Right ventricle myocardium inferior (tissue), 1 donor: ENCODE measurements at regions not wholly inside any gene's neighbourhood (a gene's known extent, or its start where the extent isn't known, plus 50 kb on each side); places are given as distances from the start of the nearest gene placed in this dataset.
A peak's percentile ranks its signal among the peaks of the same experiment; 100 is the strongest.
"Not testable (repeated sequence)": the region's sequence is repeated elsewhere in the genome, so short reads cannot be mapped to it uniquely, and the experiment has no call there.

Experiments
- ATAC-seq: fragments of 200-7000 bp; cut with Tn5 transposase; one replicate; pipeline ENCODE4 v1.9.1; 2020; ENCODE audit warnings: mild to moderate bottlenecking, moderate library complexity
- DNase-seq: peaks from one replicate; pipeline ENCODE4 v3.0.0; 2021; ENCODE audit errors: missing footprints
- intact Hi-C: fragments of 100-400 bp; cut with DNase I; formaldehyde crosslinking; loops from one replicate; pipeline ENCODE4 v1.11.0; 2022
- donor health status: DM: no; HTN: yes; CAD: no; lungs with severe emphysema.

DNA sequence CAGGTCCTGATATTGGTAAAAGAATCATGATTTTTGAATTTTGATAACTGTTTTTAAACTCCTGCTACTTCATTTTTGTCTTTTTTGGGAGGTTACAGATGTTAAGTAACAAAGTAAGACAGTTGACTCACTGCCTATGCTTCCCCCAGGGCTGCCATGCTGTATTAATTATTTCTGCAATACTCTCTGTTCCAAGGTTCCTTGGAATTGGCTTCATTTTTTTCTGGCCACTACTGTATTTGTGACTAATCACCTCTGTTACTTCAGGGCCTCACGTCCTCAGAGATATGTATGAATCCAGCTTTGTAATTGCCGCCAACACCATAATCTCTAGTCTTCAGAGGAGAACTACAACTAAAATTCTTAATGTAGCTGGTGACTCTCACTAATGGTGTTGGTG lies 1729.3 kb downstream of the C4orf33 start:
- ATAC-seq (peak; percentile 94), DNase-seq (no peak)
- intact Hi-C loops = no loop called here

GRCh38 chr4:130850019-130850524 lies 1754.1 kb downstream of the C4orf33 start:
- ATAC-seq (no peak), DNase-seq (no peak)
- intact Hi-C loops = no loop called here

- intact Hi-C loops = no loop called here
- ATAC-seq (no peak), DNase-seq (no peak)
These were observed 1755.2 kb downstream of the C4orf33 start for GRCh38 chr4:130851107-130851506.

DNA sequence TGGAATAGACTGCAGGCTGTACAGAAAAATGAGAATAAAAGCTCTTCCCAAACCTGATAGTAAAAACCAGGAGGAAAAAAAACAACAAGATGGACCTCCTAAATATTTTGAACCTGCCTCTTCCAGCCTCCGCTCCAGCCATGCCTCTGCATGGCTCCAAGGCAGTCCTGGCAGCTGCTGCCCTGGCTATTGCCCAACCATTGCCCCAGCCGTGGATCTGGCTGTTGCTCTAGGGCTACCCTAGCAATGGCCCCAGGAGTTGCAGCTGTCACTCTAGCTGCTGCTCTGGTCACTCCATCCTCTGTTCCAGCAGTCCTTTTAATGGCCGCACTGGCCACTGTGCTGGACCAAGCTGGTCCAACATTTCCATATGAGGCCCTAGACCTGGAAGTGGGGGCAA lies 1756.0 kb downstream of the C4orf33 start:
- ATAC-seq (no peak), DNase-seq (no peak)
- intact Hi-C loops = no loop called here

DNA sequence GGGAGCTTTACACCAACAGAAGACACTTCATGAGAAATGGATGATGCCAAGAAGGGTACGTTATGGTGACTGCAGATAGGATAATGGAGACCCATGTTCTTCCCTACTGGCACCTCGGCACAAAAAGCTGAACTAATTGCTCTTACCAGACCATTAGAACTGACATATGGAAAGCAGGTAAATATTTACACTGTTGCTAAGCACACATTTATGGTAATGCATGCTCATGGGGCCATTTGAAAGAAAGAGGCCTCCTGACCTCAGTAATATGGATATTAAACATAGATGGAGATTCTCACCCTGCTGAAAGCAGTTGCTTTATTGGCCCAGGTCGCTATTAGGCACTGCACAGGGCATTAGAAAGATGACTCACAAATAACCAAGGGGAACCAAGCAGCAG lies 1759.6 kb downstream of the C4orf33 start:
- DNase-seq (no peak), ATAC-seq (no peak)
- intact Hi-C loops = no loop called here

DNA sequence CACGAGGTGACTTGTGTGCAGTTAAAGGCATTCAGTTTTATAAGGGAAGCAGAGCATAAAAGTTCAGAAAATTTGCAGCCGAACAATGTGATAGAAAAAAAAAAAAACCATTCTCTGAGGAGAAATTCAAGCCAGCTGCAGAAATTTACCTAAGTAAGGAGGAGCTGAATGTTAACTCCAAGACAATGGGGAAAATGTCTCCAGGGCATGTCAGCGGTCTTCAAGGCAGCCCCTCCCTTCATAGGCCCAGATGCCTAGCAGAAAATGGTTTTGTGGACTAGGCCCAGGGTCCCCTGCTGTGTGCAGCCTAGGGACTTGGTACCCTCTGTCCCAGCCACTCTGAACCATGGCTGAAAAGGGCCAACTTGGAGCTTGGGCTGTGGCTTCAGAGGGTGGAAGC lies 1764.0 kb downstream of the C4orf33 start:
- no peak for ATAC-seq
- intact Hi-C loops = no loop called here
- DNase-seq = no peak

GRCh38 chr4:130896920-130897319 lies 1801.0 kb downstream of the C4orf33 start:
- intact Hi-C loops = no loop called here
- ATAC-seq (no peak), DNase-seq (no peak)

DNA sequence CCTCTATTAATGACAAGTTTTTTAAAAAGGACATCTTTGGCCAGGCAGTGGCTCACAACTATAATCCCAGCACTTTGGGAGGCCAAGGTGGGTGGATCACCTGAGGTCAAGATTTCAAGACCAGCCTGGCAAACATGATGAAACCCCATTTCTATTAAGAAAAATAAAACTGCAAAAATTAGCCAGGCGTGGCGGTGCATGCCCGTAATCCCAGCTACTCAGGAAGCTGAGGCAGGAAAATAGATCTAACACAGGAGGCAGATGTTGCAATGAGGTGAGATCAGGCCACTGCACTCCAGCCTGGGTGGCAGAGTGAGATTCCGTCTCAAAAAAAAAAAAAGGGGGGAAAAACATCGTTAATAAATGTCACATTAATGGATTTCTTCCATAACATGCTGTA lies 1805.4 kb downstream of the C4orf33 start:
- DNase-seq = no peak
- no peak for ATAC-seq
- intact Hi-C loops = no loop called here

- intact Hi-C loops = no loop called here
- ATAC-seq (no peak), DNase-seq (no peak)
These were observed 1827.0 kb downstream of the C4orf33 start for GRCh38 chr4:130922955-130923354.

- no peak for ATAC-seq
- intact Hi-C loops = no loop called here
These were observed 1859.6 kb downstream of the C4orf33 start for GRCh38 chr4:130955520-130955919.

DNA sequence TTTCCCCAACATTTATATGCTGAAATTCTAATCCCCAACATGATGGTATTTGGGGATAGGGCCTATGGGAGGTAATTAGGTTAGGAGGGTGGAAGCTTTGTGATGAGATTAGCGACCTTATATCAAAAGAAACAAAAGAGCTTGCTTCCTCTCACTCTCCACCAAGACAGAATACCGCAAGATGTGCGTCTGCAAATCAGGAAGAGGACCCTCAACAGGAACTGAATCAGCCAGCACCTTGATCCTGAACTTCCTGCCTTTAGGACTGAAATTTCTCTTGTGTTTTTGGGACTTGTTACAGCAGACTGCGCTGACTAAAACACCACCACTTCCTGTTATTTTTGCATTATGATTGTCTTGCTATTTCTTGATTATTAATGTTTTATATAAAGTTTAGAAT lies 1889.4 kb downstream of the C4orf33 start:
- no peak for DNase-seq
- intact Hi-C loops = no loop called here
- no peak for ATAC-seq

More at GRCh38 chr4:130955520-130955919, 1859.6 kb downstream of the C4orf33 start:
- DNase-seq = no peak

DNA sequence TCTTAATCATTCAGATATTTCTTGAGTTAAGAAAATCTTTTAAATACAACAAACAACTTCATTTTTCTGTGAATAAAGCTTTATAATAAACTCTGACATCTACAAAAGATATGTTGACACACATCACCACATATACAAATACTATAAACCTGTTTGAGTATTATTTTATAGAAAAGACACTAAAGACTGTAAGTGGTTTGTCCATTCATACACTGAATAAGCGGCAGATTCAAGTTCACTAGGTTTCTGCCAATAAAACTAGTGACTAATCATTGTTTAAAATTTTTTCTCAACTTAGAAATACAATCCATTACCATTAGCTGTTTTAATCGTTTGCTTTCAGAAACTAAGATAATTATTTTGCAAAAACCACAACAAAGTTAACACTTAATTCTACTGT lies 1900.0 kb downstream of the C4orf33 start:
- DNase-seq = no peak
- intact Hi-C loops = no loop called here

GRCh38 chr4:131001371-131001770 lies 1905.4 kb downstream of the C4orf33 start:
- ATAC-seq = no peak
- no peak for DNase-seq
- intact Hi-C loops = no loop called here

More for the DNA sequence above, 1900.0 kb downstream of the C4orf33 start:
- no peak for ATAC-seq

GRCh38 chr4:131002132-131002531 lies 1906.2 kb downstream of the C4orf33 start:
- intact Hi-C loops = no loop called here
- ATAC-seq (no peak), DNase-seq (no peak)

GRCh38 chr4:131006388-131006787 lies 1910.4 kb downstream of the C4orf33 start:
- ATAC-seq (no peak), DNase-seq (no peak)
- intact Hi-C loops = no loop called here

- intact Hi-C loops, ATAC-seq, DNase-seq: not testable (repeated sequence)
These were observed 1916.0 kb downstream of the C4orf33 start for GRCh38 chr4:131011961-131012360.

- ATAC-seq = no peak
- intact Hi-C loops = no loop called here
- no peak for DNase-seq
These were observed 1917.3 kb downstream of the C4orf33 start for GRCh38 chr4:131013226-131013625.

- no peak for ATAC-seq
- intact Hi-C loops = no loop called here
These were observed 1930.8 kb downstream of the C4orf33 start for GRCh38 chr4:131026771-131027170.

DNA sequence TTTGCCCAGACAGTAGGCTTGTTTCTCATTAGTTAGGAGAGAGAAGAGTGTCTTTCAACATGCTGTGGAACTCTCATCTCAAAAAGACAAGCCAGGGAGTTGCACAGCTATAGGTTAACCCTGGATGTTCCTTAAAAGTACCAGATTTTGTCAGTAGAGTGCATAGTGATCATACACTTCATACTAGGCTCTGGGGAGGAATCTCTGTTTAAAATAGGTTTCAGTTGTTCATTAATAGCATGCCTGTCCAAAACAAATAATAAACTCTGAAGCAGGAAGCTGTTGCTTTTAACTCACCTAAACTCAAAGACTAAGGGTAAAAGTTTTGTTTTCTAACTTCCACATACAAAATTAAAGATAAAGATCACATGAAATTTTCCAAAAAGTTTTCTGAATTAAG lies 1948.4 kb downstream of the C4orf33 start:
- ATAC-seq (no peak), DNase-seq (no peak)
- intact Hi-C loops = no loop called here

More at GRCh38 chr4:131026771-131027170, 1930.8 kb downstream of the C4orf33 start:
- no peak for DNase-seq

DNA sequence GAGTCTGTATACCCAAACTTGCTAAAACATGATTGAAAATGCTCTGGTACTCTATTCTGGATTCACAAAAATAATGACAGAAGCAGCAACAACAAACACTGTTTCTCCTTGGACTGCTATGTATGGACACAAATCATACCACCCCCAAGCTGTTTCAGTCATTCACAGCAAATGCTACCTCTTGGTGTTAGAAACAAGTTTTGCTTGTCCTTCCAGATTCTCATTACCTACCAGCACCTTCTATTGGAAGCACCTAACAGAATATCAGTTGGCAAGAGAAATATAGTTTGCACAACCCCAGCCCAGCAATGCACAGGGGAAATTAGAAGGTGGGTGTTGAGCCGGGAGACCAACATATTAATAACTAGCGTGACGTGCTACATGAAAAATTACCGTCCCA lies 1950.9 kb downstream of the C4orf33 start:
- DNase-seq (no peak), ATAC-seq (no peak)
- intact Hi-C loops = no loop called here

DNA sequence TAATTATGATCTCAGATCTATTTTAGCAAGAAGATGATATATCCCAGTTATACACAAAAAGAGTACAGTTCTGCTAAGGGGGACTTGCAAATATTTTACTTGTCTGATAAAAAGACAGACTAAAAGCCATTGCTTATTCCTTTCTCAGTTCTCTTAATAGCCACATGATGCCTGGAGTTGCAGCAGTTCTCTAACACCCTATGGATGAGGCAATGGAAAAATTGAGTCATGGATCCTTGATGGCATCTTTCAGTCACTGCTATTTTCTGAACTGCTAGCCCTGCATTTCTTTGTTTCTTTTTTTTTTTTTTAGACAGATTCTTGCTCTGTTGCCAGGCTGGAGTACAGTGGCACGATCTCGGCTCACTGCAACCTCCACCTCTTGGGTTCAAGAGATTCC lies 1956.7 kb downstream of the C4orf33 start:
- intact Hi-C loops = no loop called here
- ATAC-seq = no peak
- no peak for DNase-seq
